ENCODE measurements at regions not wholly inside any gene's neighbourhood (a gene's known extent, or its start where the extent isn't known, plus 50 kb on each side); places are given as distances from the start of the nearest gene placed in this dataset.

DNA sequence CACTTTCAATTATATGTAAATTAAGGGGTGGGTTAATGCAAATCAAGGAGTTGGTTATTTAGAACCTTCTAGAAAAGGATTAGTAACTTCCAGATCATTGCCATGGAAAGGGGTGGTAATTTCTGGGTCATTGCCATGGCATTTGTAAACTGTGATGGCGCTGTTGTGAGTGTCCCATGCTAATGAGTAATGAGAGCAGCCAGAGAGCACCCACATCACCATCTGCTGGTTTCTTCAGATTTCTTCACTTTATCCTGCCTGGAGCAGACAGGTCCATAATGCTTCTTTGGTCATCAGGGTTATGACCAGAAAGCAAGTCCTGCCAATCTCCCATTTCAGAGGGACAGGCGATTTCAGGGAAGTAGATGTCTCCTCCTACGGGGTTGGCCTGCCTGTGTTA is 311.3 kb upstream of the CNR1 start:
- TF ChIP-seq, protein P1, sequence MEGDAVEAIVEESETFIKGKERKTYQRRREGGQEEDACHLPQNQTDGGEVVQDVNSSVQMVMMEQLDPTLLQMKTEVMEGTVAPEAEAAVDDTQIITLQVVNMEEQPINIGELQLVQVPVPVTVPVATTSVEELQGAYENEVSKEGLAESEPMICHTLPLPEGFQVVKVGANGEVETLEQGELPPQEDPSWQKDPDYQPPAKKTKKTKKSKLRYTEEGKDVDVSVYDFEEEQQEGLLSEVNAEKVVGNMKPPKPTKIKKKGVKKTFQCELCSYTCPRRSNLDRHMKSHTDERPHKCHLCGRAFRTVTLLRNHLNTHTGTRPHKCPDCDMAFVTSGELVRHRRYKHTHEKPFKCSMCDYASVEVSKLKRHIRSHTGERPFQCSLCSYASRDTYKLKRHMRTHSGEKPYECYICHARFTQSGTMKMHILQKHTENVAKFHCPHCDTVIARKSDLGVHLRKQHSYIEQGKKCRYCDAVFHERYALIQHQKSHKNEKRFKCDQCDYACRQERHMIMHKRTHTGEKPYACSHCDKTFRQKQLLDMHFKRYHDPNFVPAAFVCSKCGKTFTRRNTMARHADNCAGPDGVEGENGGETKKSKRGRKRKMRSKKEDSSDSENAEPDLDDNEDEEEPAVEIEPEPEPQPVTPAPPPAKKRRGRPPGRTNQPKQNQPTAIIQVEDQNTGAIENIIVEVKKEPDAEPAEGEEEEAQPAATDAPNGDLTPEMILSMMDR (IDR thresholded peaks at IDR 0.05; ENCODE audit: insufficient read depth, low read depth, low read length, missing control alignments), result no peak
- peak; percentile 2 for DNase-seq (ENCODE audit: low read depth)
- H3K4me3 ChIP-seq (ENCODE audit: low read length), result no peak overlapping the region

DNA sequence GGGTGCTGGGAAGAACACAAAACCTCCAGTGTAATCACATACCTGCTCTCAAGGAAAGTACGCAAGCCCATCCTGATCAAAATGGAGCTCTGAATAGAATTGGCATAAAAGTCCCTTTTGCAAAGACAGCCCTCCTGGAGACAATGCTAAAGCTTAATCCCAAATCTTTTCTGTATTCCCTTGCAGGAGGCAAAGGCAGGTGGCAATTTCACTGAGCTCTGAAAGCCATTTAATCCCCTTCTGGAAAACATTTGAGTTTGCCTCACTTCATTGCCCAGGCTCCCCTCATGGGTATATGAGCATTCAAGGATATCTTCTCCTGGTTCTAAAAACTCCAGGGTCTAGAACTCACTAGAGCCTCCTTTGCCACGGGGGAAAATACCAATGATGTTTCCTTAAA is 310.2 kb upstream of the CNR1 start:
- no peak for DNase-seq (ENCODE audit: low read depth)
- no peak overlapping the region for H3K4me3 ChIP-seq (ENCODE audit: low read length)
- TF ChIP-seq, protein P1 (IDR thresholded peaks at IDR 0.05; ENCODE audit: insufficient read depth, low read depth, low read length, missing control alignments), result no peak

DNA sequence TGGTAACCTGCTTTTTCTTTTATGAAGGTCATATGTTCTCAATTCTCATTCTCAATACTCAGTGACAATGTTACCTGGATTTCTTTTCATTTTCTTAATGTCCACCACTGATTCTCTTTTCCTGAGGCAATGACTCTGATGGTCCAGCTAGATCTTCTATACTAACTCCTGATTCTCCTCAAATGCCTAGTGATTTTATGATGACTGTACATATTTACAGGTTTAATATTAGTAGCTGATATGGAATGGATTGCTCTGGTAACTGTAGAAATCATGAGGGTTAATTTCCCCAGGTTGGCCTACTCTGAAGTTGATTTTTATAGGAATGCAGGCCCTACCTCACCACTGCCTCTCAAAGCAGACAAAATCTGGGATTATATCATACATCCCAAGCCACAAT is 308.6 kb upstream of the CNR1 start:
- TF ChIP-seq, protein P1 (IDR thresholded peaks at IDR 0.05; ENCODE audit: insufficient read depth, low read depth, low read length, missing control alignments), result no peak
- DNase-seq (ENCODE audit: low read depth), result no peak
- H3K4me3 ChIP-seq (ENCODE audit: low read length), result no peak overlapping the region

- no peak overlapping the region for H3K4me3 ChIP-seq (ENCODE audit: low read length)
- TF ChIP-seq, protein P1 (IDR thresholded peaks at IDR 0.05; ENCODE audit: insufficient read depth, low read depth, low read length, missing control alignments), result no peak
- DNase-seq (ENCODE audit: low read depth), result no peak
Observed at GRCh38 chr6:88473589-88473988, 307.4 kb upstream of the CNR1 start.

GRCh38 chr6:88472851-88473525 is 306.8 kb upstream of the CNR1 start:
- TF ChIP-seq, protein P1 (IDR thresholded peaks at IDR 0.05; ENCODE audit: insufficient read depth, low read depth, low read length, missing control alignments), result no peak
- DNase-seq (ENCODE audit: low read depth), result no peak
- no peak overlapping the region for H3K4me3 ChIP-seq (ENCODE audit: low read length)

DNA sequence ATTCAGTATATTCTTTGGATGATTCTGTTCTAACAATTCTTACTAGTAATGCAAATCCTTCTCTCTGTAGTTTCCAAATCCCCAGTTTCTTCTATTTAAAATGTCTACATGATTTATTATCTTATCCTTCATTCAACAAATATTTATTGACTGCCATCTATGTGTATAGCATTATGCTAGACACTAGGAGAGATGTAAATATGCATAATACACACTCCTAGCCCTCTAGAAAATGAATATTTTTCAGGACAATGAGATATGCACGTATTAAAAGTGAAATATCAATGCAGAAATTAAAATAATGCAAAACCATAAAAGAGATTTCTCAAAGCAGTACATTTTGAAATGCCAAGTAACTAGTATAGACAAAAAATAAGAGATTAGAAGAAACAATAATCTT is 293.5 kb upstream of the CNR1 start:
- H3K4me3 ChIP-seq (ENCODE audit: low read length), result no peak overlapping the region
- TF ChIP-seq, protein P1 (IDR thresholded peaks at IDR 0.05; ENCODE audit: insufficient read depth, low read depth, low read length, missing control alignments), result no peak
- no peak for DNase-seq (ENCODE audit: low read depth)

- TF ChIP-seq, protein P1 (IDR thresholded peaks at IDR 0.05; ENCODE audit: insufficient read depth, low read depth, low read length, missing control alignments), result no peak
- H3K4me3 ChIP-seq (ENCODE audit: low read length), result no peak overlapping the region
- no peak for DNase-seq (ENCODE audit: low read depth)
Observed at GRCh38 chr6:88459189-88459588, 293.0 kb upstream of the CNR1 start.
